HEK293T (cell line): ENCODE measurements at regions not wholly inside any gene's neighbourhood (a gene's known extent, or its start where the extent isn't known, plus 50 kb on each side); places are given as distances from the start of the nearest gene placed in this dataset.

Source experiments
- ARNT ChIP-seq: fragments of 450-650 bp; IDR thresholded peaks from 2 replicates; pipeline ENCODE4 v1.6.1; 2017; ENCODE audit warnings: mild to moderate bottlenecking
- BHLHE40 ChIP-seq: fragments of 450-650 bp; IDR thresholded peaks from 2 replicates; pipeline ENCODE4 v1.6.1; 2016; ENCODE audit warnings: mild to moderate bottlenecking, moderate library complexity, borderline replicate concordance
- CTBP1 ChIP-seq: fragments of 450-650 bp; IDR thresholded peaks from 2 replicates; pipeline ENCODE4 v1.6.1; 2016; ENCODE audit warnings: borderline replicate concordance
- ELF4 ChIP-seq: fragments of 450-650 bp; IDR thresholded peaks from 2 replicates; pipeline ENCODE4 v1.6.1; 2017; ENCODE audit warnings: antibody characterized with exemption
- FOXK2 ChIP-seq: fragments of 450-650 bp; IDR thresholded peaks from 2 replicates; pipeline ENCODE4 v1.6.1; 2016; ENCODE audit warnings: mild to moderate bottlenecking
- FOXM1 ChIP-seq: fragments of 450-650 bp; IDR thresholded peaks from 2 replicates; pipeline ENCODE4 v1.6.1; 2017; ENCODE audit warnings: mild to moderate bottlenecking, borderline replicate concordance
- HDGF ChIP-seq: fragments of 450-650 bp; IDR thresholded peaks from 2 replicates; pipeline ENCODE4 v1.6.1; 2017; ENCODE audit warnings: antibody characterized with exemption, borderline replicate concordance
- NFRKB ChIP-seq: fragments of 450-650 bp; IDR thresholded peaks from 2 replicates; pipeline ENCODE4 v1.6.1; 2016; ENCODE audit warnings: mild to moderate bottlenecking, moderate library complexity
- SP1 ChIP-seq: fragments of 450-650 bp; IDR thresholded peaks from 2 replicates; pipeline ENCODE4 v1.6.1; 2017
- SUZ12 ChIP-seq: fragments of 450-650 bp; IDR thresholded peaks from 2 replicates; pipeline ENCODE4 v1.6.1; 2016; ENCODE audit warnings: mild to moderate bottlenecking
- ZNF384 ChIP-seq: fragments of 450-650 bp; IDR thresholded peaks from 2 replicates; pipeline ENCODE4 v1.6.1; 2016
- TF ChIP-seq, protein P1 (sequence below): fragments of 450-650 bp; IDR thresholded peaks from 2 replicates; pipeline ENCODE4 v1.6.1; 2016

DNA sequence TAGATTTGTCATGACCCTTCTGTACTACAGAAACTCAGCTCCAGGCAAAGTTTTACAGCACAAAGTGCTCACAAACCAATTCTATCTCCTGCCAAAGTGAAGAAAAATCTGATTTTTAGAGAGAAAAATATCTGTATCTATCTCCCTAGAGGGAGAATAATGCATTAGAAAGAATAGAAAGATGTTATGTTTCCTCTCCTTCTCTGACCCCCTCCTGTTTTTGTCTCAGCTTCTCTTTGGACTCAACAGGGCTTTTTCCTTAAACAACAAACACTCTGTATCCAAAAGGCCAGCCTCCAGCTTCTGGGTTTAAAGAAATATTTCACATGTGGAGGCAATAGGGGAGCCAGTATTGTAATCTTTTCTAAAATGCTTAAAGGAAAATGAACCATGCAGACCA, 627.4 kb downstream of the REEP3 start:
- TF ChIP-seq NFRKB (no peak), ARNT (no peak), CTBP1 (no peak), FOXM1 (no peak), SUZ12 (no peak), FOXK2 (no peak), BHLHE40 (no peak), ELF4 (no peak), ZNF384 (no peak), HDGF (no peak), SP1 (no peak)
- TF ChIP-seq, protein P1, sequence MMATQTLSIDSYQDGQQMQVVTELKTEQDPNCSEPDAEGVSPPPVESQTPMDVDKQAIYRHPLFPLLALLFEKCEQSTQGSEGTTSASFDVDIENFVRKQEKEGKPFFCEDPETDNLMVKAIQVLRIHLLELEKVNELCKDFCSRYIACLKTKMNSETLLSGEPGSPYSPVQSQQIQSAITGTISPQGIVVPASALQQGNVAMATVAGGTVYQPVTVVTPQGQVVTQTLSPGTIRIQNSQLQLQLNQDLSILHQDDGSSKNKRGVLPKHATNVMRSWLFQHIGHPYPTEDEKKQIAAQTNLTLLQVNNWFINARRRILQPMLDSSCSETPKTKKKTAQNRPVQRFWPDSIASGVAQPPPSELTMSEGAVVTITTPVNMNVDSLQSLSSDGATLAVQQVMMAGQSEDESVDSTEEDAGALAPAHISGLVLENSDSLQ = no peak
